ENCODE measurements at regions not wholly inside any gene's neighbourhood (a gene's known extent, or its start where the extent isn't known, plus 50 kb on each side); places are given as distances from the start of the nearest gene placed in this dataset.

- DNase-seq (ENCODE audit: low read depth, low spot score), result no peak
Observed at GRCh38 chr18:41145516-41145915, 809.5 kb upstream of the PIK3C3 start.

GRCh38 chr18:41144441-41144840, 810.6 kb upstream of the PIK3C3 start:
- no peak for DNase-seq (ENCODE audit: low read depth, low spot score)

- DNase-seq (ENCODE audit: low read depth, low spot score), result no peak
Observed at GRCh38 chr18:41140506-41140905, 814.5 kb upstream of the PIK3C3 start.

- no peak for DNase-seq (ENCODE audit: low read depth, low spot score)
Observed at GRCh38 chr18:41135146-41135545, 819.9 kb upstream of the PIK3C3 start.

- DNase-seq (ENCODE audit: low read depth, low spot score), result no peak
Observed at GRCh38 chr18:41134426-41134825, 820.6 kb upstream of the PIK3C3 start.

GRCh38 chr18:41131050-41131449, 824.0 kb upstream of the PIK3C3 start:
- DNase-seq (ENCODE audit: low read depth, low spot score), result no peak

GRCh38 chr18:41128545-41128944, 826.5 kb upstream of the PIK3C3 start:
- no peak for DNase-seq (ENCODE audit: low read depth, low spot score)

- DNase-seq (ENCODE audit: low read depth, low spot score), result no peak
Observed at GRCh38 chr18:41128126-41128525, 826.9 kb upstream of the PIK3C3 start.

- DNase-seq (ENCODE audit: low read depth, low spot score), result no peak
Observed at GRCh38 chr18:41126541-41127235, 828.3 kb upstream of the PIK3C3 start.

- no peak for DNase-seq (ENCODE audit: low read depth, low spot score)
Observed at GRCh38 chr18:41121116-41121826, 833.8 kb upstream of the PIK3C3 start.

- DNase-seq (ENCODE audit: low read depth, low spot score), result no peak
Observed at GRCh38 chr18:41119031-41119430, 836.0 kb upstream of the PIK3C3 start.

GRCh38 chr18:41113885-41114482, 841.0 kb upstream of the PIK3C3 start:
- no peak for DNase-seq (ENCODE audit: low read depth, low spot score)

- DNase-seq (ENCODE audit: low read depth, low spot score), result no peak
Observed at GRCh38 chr18:41099451-41099850, 855.6 kb upstream of the PIK3C3 start.

GRCh38 chr18:41096504-41096903, 858.5 kb upstream of the PIK3C3 start:
- no peak for DNase-seq (ENCODE audit: low read depth, low spot score)

GRCh38 chr18:41077076-41077475, 878.0 kb upstream of the PIK3C3 start:
- no peak for DNase-seq (ENCODE audit: low read depth, low spot score)

- DNase-seq (ENCODE audit: low read depth, low spot score), result no peak
Observed at GRCh38 chr18:41075212-41075611, 879.8 kb upstream of the PIK3C3 start.

- DNase-seq (ENCODE audit: low read depth, low spot score), result no peak
Observed at GRCh38 chr18:41073372-41073954, 881.6 kb upstream of the PIK3C3 start.

- no peak for DNase-seq (ENCODE audit: low read depth, low spot score)
Observed at GRCh38 chr18:41072946-41073345, 882.1 kb upstream of the PIK3C3 start.

- no peak for DNase-seq (ENCODE audit: low read depth, low spot score)
Observed at GRCh38 chr18:41071826-41072225, 883.2 kb upstream of the PIK3C3 start.

GRCh38 chr18:41069167-41069566, 885.9 kb upstream of the PIK3C3 start:
- no peak for DNase-seq (ENCODE audit: low read depth, low spot score)

GRCh38 chr18:41064916-41065315, 890.1 kb upstream of the PIK3C3 start:
- DNase-seq (ENCODE audit: low read depth, low spot score), result no peak

- no peak for DNase-seq (ENCODE audit: low read depth, low spot score)
Observed at GRCh38 chr18:41060967-41061366, 894.1 kb upstream of the PIK3C3 start.

- DNase-seq (ENCODE audit: low read depth, low spot score), result no peak
Observed at GRCh38 chr18:41059126-41059415, 896.0 kb upstream of the PIK3C3 start.
